ENCODE measurements at regions not wholly inside any gene's neighbourhood (a gene's known extent, or its start where the extent isn't known, plus 50 kb on each side); places are given as distances from the start of the nearest gene placed in this dataset.
"Not testable (repeated sequence)": the region's sequence is repeated elsewhere in the genome, so short reads cannot be mapped to it uniquely, and the experiment has no call there.

GRCh38 chr10:78442836-78443550 is 409.3 kb downstream of the RPS24 start:
- no TSS peak for BruUV-seq (replicated peaks)
- DNase-seq, result no peak
- CTCF ChIA-PET, result no interaction called here
- no peaks in the 10 kb centered on the region for H3K27me3 ChIP-seq (ENCODE audit: low read length)
- H2AFZ ChIP-seq (ENCODE audit: low read length), result no peak overlapping the region
- intact Hi-C loops (cut with micrococcal nuclease), result no loop called here
- H3K36me3 ChIP-seq (ENCODE audit: low read depth, low read length), result no peaks in the 10 kb centered on the region
- no peak overlapping the region for H3K9ac ChIP-seq (ENCODE audit: low read length)
- TF ChIP-seq CTCF (conservative IDR thresholded peaks at IDR 0.05; ENCODE audit: low read depth, low read length), result no peak
- no peak for TF ChIP-seq EZH2phosphoT487 (IDR thresholded peaks at IDR 0.05; ENCODE audit: borderline replicate concordance, low read length)
- TF ChIP-seq EZH2 (IDR thresholded peaks at IDR 0.05; ENCODE audit: low read length, unreplicated experiment), result no peak
- H3K79me2 ChIP-seq (ENCODE audit: low read length), result no peaks in the 10 kb centered on the region
- no peak overlapping the region for H3K4me3 ChIP-seq (ENCODE audit: low read length)
- no peaks in the 10 kb centered on the region for H3F3A ChIP-seq (ENCODE audit: low read length, unreplicated experiment)
- H4K20me1 ChIP-seq (ENCODE audit: low read length), result no peaks in the 10 kb centered on the region
- H3K9me3 ChIP-seq (ENCODE audit: low read length), result no peaks in the 10 kb centered on the region
- peaks cover 4% of the 10 kb centered on the region for H3K9me2 ChIP-seq (replicated peaks; ENCODE audit: low read length)
- no peak overlapping the region for H3K27ac ChIP-seq (ENCODE audit: low read length)
- H3K4me1 ChIP-seq (ENCODE audit: insufficient read depth, low read length), result peaks cover 18% of the 10 kb centered on the region
- no peak overlapping the region for H3K4me2 ChIP-seq (ENCODE audit: low read length)
- no peak for ATAC-seq
- POLR2A ChIA-PET (ENCODE audit: unreplicated experiment), result no interaction called here

DNA sequence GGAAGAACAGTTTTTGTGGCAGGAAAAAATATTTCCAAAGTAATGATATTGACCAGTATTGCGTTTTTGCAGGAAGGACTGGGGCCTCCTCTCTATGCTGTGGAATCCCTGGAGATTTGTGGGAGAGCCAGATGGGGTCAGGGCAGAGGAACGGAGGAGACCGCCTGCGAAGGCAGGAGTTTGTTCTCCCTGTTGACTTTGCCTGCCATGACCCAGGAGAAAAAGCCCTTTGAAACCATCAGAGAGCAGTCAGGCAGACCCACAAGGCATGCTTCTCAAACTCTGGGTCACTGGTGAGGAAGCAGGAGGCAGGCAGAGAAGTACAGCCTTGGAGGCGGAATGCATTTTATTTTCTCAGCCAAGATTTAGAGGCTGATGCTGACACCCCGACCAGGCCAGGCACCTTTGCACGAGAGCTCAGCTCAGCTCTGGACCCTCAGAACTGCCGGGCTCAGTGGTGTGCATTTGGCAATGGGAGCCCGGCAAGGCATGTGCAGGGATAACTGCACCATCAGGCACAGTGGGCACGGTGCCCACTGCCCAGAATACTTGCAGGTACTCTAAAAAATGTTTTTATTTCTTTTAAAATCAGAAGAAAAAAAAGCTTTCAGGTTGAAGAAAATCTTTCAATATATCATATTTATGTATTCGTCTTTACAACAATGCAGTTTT is 410.4 kb downstream of the RPS24 start:
- no peak overlapping the region for H3K4me2 ChIP-seq (ENCODE audit: low read length)
- no peaks in the 10 kb centered on the region for H3K79me2 ChIP-seq (ENCODE audit: low read length)
- ATAC-seq, result no peak
- intact Hi-C loops (cut with micrococcal nuclease), result no loop called here
- no peak overlapping the region for H2AFZ ChIP-seq (ENCODE audit: low read length)
- H3K27me3 ChIP-seq (ENCODE audit: low read length), result no peaks in the 10 kb centered on the region
- CTCF ChIA-PET, result no interaction called here
- peaks cover 4% of the 10 kb centered on the region for H3K9me2 ChIP-seq (replicated peaks; ENCODE audit: low read length)
- no peak overlapping the region for H3K27ac ChIP-seq (ENCODE audit: low read length)
- DNase-seq, result no peak
- H3K4me1 ChIP-seq (ENCODE audit: insufficient read depth, low read length), result peaks cover 18% of the 10 kb centered on the region
- no peaks in the 10 kb centered on the region for H3K9me3 ChIP-seq (ENCODE audit: low read length)
- TF ChIP-seq EZH2phosphoT487 (IDR thresholded peaks at IDR 0.05; ENCODE audit: borderline replicate concordance, low read length) (no peak), EZH2 (IDR thresholded peaks at IDR 0.05; ENCODE audit: low read length, unreplicated experiment) (no peak), CTCF (conservative IDR thresholded peaks at IDR 0.05; ENCODE audit: low read depth, low read length) (no peak)
- POLR2A ChIA-PET (ENCODE audit: unreplicated experiment), result no interaction called here
- BruUV-seq (replicated peaks), result no TSS peak
- no peak overlapping the region for H3K4me3 ChIP-seq (ENCODE audit: low read length)
- no peak overlapping the region for H3K9ac ChIP-seq (ENCODE audit: low read length)
- H4K20me1 ChIP-seq (ENCODE audit: low read length), result no peaks in the 10 kb centered on the region
- H3K36me3 ChIP-seq (ENCODE audit: low read depth, low read length), result no peaks in the 10 kb centered on the region
- H3F3A ChIP-seq (ENCODE audit: low read length, unreplicated experiment), result no peaks in the 10 kb centered on the region

- POLR2A ChIA-PET (ENCODE audit: unreplicated experiment); H3K4me2 ChIP-seq (ENCODE audit: low read length); H3K9me3 ChIP-seq (ENCODE audit: low read length); H3K27me3 ChIP-seq (ENCODE audit: low read length); H3K9me2 ChIP-seq (replicated peaks; ENCODE audit: low read length); H3K9ac ChIP-seq (ENCODE audit: low read length); H3F3A ChIP-seq (ENCODE audit: low read length, unreplicated experiment); intact Hi-C loops (cut with micrococcal nuclease); H2AFZ ChIP-seq (ENCODE audit: low read length); ATAC-seq; BruUV-seq (replicated peaks); H3K27ac ChIP-seq (ENCODE audit: low read length); CTCF ChIA-PET; H3K36me3 ChIP-seq (ENCODE audit: low read depth, low read length); H3K79me2 ChIP-seq (ENCODE audit: low read length); H4K20me1 ChIP-seq (ENCODE audit: low read length); DNase-seq; H3K4me3 ChIP-seq (ENCODE audit: low read length): not testable (repeated sequence)
- H3K4me1 ChIP-seq (ENCODE audit: insufficient read depth, low read length), result peaks cover 18% of the 10 kb centered on the region
Measured at GRCh38 chr10:78444741-78445140, 411.1 kb downstream of the RPS24 start.

Measured in PC-3 (cell line).